ENCODE measurements at regions not wholly inside any gene's neighbourhood (a gene's known extent, or its start where the extent isn't known, plus 50 kb on each side); places are given as distances from the start of the nearest gene placed in this dataset.

GRCh38 chr10:52653263-52653909, 119.2 kb downstream of the MBL2 start:
- TF ChIP-seq CTCF (conservative IDR thresholded peaks at IDR 0.05) = no peak
- TF ChIP-seq ZFX (IDR thresholded peaks at IDR 0.05) = no peak

All from C4-2B (cell line).